HUDEP-2 (cell line): ENCODE measurements at regions not wholly inside any gene's neighbourhood (a gene's known extent, or its start where the extent isn't known, plus 50 kb on each side); places are given as distances from the start of the nearest gene placed in this dataset.

Experiments
- DNase-seq, 76 experiments: peaks; one replicate each; lab custom pipeline; 2025; ENCODE audit not compliant: unreplicated experiment in 76 of 76; lab: John Stamatoyannopoulos, UW

- no peak for DNase-seq
Observed at GRCh38 chr4:20062054-20062453, 189.7 kb upstream of the SLIT2 start.

GRCh38 chr4:20050768-20051167 is 200.9 kb upstream of the SLIT2 start:
- DNase-seq: no peak

GRCh38 chr4:20049889-20050288 is 201.8 kb upstream of the SLIT2 start:
- DNase-seq: no peak

- DNase-seq: no peak
Observed at GRCh38 chr4:20046931-20047677, 204.6 kb upstream of the SLIT2 start.

GRCh38 chr4:20046179-20046578 is 205.5 kb upstream of the SLIT2 start:
- DNase-seq: no peak

- no peak for DNase-seq
Observed at GRCh38 chr4:20044966-20045365, 206.7 kb upstream of the SLIT2 start.

GRCh38 chr4:20044502-20044911 is 207.2 kb upstream of the SLIT2 start:
- no peak for DNase-seq

- no peak for DNase-seq
Observed at GRCh38 chr4:20043991-20044390, 207.7 kb upstream of the SLIT2 start.

GRCh38 chr4:20042769-20043168 is 208.9 kb upstream of the SLIT2 start:
- DNase-seq: no peak

GRCh38 chr4:20041839-20042407 is 209.8 kb upstream of the SLIT2 start:
- DNase-seq: no peak

GRCh38 chr4:20037745-20038144 is 214.0 kb upstream of the SLIT2 start:
- no peak for DNase-seq

- DNase-seq: no peak
Observed at GRCh38 chr4:20030108-20030507, 221.6 kb upstream of the SLIT2 start.

GRCh38 chr4:20028645-20029044 is 223.1 kb upstream of the SLIT2 start:
- DNase-seq: no peak

GRCh38 chr4:20026456-20026855 is 225.2 kb upstream of the SLIT2 start:
- DNase-seq: no peak

- DNase-seq: no peak
Observed at GRCh38 chr4:20022471-20022870, 229.2 kb upstream of the SLIT2 start.

- DNase-seq: no peak
Observed at GRCh38 chr4:20020056-20020455, 231.6 kb upstream of the SLIT2 start.

- DNase-seq: no peak
Observed at GRCh38 chr4:20019310-20020015, 232.2 kb upstream of the SLIT2 start.

- no peak for DNase-seq
Observed at GRCh38 chr4:20017777-20018115, 234.0 kb upstream of the SLIT2 start.

GRCh38 chr4:20017070-20017776 is 234.5 kb upstream of the SLIT2 start:
- DNase-seq: no peak

GRCh38 chr4:20015636-20016224 is 236.0 kb upstream of the SLIT2 start:
- no peak for DNase-seq
